ENCODE measurements at regions not wholly inside any gene's neighbourhood (a gene's known extent, or its start where the extent isn't known, plus 50 kb on each side); places are given as distances from the start of the nearest gene placed in this dataset.

GRCh38 chr1:69223156-69223555, 344.6 kb upstream of the LRRC7 start:
- no peak for DNase-seq

- no peak for DNase-seq
Observed at GRCh38 chr1:69228501-69228900, 339.2 kb upstream of the LRRC7 start.

- no peak for DNase-seq
Observed at GRCh38 chr1:69230208-69230607, 337.5 kb upstream of the LRRC7 start.

DNA sequence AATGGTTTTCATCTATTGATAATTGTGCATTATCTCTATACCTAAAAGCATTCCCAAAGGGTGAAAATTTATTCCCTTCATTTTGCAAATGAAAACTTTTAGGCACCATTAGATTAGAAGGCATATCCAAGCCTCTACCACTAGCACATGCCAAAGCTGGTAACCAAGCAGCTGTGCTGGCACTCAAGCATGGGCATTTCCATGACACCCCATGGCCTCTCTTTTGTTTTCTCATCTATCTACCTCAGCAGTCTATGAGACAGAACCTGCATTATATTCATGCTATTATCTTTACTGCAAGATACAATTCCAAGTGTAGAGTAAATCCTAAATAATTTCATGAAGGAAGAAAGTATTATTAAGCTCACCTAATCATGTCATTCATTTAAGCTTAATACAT, 334.3 kb upstream of the LRRC7 start:
- no peak for DNase-seq

GRCh38 chr1:69244211-69244610, 323.5 kb upstream of the LRRC7 start:
- no peak for DNase-seq

DNA sequence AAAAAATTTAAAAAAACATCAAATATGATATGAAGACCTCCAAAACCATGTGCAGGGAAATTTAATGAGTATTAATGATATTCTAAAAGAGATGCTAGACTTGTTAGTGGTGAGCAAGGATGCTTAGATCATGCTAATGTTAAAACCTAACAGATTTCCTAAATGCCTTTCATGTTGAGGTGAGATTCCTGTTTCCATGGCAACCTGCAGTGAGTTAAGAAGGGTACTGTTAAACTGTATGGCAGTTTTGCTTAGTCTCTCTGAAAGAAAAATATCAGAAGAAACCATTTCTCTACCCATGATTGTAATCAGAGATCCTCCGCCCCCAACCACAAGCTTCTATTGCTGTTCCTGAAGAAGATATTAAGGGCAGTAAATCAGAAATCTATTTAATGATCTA, 321.6 kb upstream of the LRRC7 start:
- DNase-seq, result peak in 2 of 51 donors; percentile 3 to 31

DNA sequence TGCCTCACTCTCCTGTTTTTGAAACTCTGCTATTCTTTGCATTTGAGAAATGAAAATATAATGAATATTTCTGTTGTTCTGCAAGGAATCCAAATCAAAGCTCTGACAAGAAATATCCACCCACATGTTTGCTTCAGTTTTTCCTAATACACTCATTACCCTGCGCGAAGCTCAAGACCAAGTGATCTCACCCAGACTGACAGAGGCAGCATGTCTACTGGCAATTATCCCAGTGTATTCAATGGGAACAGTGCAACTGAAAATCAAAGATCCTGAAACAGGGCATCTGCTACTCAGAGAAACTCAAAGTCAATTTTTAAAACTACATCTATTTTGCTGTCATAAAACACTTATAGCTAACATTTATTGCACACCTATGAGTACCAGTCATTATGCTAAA, 321.0 kb upstream of the LRRC7 start:
- peak in 1 of 51 donors; percentile 25 for DNase-seq

DNA sequence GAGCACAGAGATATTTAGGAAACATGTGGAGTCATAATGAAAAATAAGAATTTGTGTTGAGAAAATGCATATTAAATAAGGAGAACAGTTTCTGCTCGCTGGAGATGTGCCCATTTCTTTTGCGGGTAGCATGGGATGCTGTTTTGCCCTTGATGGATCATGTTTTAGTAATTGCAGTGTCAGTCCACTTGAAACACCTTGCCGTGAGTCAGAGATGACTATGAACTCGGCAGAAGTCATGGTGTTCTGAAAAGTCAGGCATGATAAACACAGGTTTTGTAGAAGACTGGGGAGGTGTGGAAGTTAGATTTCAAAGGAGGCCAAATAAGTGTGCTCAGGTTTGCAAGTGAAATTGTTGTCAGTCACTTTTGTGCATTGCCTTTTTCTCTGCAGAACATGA, 315.0 kb upstream of the LRRC7 start:
- no peak for DNase-seq

- DNase-seq, result no peak
Observed at GRCh38 chr1:69256036-69256435, 311.7 kb upstream of the LRRC7 start.

DNA sequence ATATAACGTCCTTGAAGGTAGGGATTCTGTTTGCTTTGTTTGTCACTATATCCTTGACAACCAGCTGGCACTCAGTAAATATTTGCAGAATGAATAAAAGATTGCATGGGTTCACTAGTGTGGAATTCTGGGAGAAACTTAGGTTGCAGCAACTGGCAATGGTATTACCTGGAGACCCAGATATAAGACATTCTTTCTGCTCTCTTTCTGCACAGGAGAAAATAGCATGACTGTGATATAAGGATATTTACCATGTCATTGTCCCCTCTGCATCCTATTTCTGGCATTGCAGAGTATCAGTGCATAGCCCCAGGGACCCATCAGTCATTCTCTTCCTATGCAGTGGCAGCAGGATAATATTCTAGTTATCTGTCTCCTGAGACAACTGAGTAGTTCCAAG, 308.9 kb upstream of the LRRC7 start:
- DNase-seq, result no peak

GRCh38 chr1:69263921-69264391, 303.8 kb upstream of the LRRC7 start:
- no peak for DNase-seq

DNA sequence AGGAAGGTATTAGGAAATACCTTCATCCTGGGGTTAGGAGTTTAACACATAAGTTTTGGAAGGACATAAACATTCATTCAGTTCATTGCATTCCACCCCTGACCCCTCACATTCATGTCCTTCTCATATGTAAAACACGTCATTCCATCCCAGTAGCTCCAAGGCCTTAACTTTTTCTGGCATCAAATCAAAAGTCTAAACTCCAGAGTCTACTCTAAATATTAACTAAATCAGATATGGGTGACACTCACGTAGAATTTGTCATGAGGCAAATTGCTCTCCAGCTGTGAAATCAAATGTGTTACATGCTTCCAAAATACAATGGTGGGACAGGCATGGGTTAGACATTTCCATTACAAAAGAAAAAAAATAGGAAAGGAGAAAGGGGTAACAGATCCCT, 298.2 kb upstream of the LRRC7 start:
- DNase-seq, result no peak

GRCh38 chr1:69271587-69272125, 296.1 kb upstream of the LRRC7 start:
- no peak for DNase-seq

DNA sequence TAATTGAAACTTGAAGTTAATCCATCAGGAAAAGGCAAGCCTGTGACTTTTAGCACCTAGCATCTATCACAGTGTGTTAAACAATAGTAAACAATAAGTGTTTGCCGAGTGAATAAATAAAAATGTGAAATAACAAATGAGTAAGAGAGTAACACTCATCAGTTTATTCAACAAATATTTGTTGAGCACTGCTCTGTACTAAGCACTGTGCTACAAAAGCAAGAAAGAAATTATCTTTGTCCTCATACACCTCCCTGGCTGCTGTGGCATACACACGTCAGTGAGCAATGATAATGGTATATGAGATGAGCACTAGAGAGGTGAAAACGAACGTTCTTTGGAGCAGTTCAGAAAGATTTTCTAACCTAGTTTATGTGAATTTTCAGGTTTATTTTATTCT, 295.0 kb upstream of the LRRC7 start:
- no peak for DNase-seq

- DNase-seq, result no peak
Observed at GRCh38 chr1:69278923-69279322, 288.8 kb upstream of the LRRC7 start.

GRCh38 chr1:69283516-69283915, 284.2 kb upstream of the LRRC7 start:
- no peak for DNase-seq

DNA sequence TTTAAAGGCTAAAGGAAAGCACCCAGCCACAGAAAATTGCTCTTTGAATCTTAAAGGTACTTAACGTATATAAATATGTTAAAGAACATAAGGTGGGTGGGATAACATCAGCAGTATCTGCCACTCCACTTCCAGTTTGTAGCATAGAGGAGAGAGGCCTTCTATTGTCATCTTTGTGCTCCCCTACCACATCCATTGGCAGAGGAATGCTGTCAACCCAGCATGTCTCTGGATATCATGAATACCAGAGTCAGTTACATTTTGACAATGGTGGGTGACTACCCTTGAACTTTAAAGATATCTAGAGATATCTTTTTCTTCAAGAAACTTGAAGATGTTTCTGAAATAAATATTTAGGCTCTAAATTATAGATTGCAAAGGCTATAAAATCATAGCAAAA, 283.2 kb upstream of the LRRC7 start:
- DNase-seq, result no peak

DNA sequence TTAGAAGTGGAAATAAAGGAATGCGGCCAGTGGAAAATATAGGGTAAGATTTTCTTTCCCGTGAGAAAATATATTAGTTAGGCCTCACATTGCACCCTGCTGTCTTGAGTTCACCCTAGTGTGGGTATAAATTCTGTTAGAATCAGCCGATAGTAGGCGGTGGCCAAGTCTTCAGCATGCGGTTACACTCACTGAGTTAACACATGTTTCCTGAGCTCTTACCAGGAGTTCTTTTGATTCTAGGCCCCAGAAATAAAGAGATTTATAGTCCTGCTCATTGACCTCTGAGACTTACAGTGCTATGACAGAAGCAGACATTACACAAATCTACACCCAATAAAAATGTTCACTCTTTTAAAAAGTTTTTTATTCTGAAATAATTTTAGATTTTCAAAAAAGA, 279.3 kb upstream of the LRRC7 start:
- no peak for DNase-seq

GRCh38 chr1:69290291-69290690, 277.4 kb upstream of the LRRC7 start:
- DNase-seq, result no peak

- DNase-seq, result peak in 1 of 51 donors; percentile 4
Observed at GRCh38 chr1:69291541-69291940, 276.2 kb upstream of the LRRC7 start.

- DNase-seq, result no peak
Observed at GRCh38 chr1:69292833-69293232, 274.9 kb upstream of the LRRC7 start.

GRCh38 chr1:69294171-69294570, 273.6 kb upstream of the LRRC7 start:
- DNase-seq, result no peak

GRCh38 chr1:69295265-69295664, 272.5 kb upstream of the LRRC7 start:
- no peak for DNase-seq

DNA sequence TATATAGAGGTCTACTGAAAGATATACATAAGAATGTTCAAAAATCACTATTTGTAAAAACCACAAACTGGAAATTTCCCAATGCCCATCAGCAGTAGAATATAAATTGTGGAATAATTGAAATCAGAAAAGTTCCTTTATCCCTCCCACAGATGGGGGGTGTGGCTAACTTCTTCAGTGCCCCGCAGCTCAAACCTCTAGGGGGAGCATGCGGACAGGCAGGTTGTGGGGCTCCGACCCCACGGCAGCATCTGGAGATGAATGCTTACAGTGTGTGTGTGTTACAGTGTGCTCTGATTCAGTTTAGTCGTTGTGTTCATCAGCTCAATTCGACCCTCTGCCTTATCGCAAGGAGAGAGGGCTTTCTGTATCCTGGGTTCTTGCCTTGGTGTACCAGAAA, 262.1 kb upstream of the LRRC7 start:
- no peak for DNase-seq

Data from hypothalamus (tissue), 51 donors.